NCI-H748 (cell line): ENCODE measurements at regions not wholly inside any gene's neighbourhood (a gene's known extent, or its start where the extent isn't known, plus 50 kb on each side); places are given as distances from the start of the nearest gene placed in this dataset.
A peak's percentile ranks its signal among the peaks of the same experiment; 100 is the strongest.

Experiments used
- DNase-seq: peaks from one replicate; lab custom pipeline; 2025; ENCODE audit not compliant: unreplicated experiment; lab: John Stamatoyannopoulos, UW

DNA sequence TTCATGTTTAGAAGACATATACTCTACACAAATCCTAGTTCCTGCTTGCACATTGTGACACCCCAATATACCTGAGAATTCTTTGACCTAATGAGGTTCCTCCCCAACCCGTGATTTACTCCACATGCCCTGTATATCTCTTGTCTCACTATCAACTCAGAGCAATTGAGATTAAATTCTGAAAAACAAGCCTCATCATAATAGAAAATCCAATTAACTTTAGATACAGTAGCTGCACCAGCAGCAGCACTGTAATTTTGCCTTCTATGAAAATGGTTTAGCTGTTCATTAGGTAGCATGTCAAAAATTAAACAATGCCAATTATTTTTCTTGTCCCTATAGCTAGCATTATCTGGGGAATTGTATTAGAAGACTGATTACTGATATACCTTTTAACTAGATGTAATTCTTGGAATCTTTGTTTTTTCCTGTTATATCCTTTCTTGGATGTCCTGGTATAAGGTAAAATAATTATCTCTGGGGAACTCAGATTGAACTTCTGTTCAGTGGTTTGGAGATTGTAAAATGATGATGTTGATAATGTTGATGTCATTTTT lies 218.9 kb upstream of the TANK start:
- DNase-seq = no peak

- DNase-seq = no peak
Observed at GRCh38 chr2:160942476-160943142, 217.6 kb upstream of the TANK start.

DNA sequence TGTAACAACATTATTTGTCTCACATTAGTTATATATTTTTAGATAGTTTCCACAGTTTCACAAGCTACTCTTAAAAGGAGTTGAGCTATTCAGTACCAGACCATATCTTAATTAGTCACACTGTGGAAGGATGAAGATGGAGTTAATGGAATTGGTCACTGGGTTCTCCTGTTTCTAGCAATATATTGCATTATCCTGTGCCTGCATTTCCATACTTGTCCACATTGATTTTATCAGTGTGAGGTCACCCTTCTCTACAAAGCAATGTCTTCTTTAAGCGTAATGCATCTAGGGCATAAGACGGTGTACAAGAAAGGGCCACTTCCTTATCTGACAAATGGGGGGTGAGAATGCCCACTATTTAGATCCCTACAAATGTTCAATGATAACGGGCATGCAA lies 216.8 kb upstream of the TANK start:
- no peak for DNase-seq

- DNase-seq = no peak
Observed at GRCh38 chr2:160952464-160953254, 207.6 kb upstream of the TANK start.

DNA sequence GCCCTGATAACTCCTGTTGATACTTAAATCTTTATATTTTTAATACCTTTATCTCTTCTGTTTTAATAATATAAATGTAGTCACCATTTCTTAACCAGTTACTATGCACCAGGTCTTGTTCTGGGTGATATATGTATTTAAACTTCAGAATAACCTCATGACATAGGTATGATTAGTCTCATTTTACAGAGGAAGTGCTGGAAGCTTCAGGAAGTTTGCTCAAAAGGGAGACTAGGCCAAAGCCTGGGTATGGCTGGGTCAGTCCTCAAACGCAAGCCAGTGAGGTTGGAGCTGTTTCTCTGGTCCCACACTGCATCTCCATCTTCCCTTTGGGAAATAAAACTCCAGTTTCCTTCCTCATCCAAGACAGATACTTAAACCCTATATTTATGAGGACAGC lies 204.7 kb upstream of the TANK start:
- no peak for DNase-seq

DNA sequence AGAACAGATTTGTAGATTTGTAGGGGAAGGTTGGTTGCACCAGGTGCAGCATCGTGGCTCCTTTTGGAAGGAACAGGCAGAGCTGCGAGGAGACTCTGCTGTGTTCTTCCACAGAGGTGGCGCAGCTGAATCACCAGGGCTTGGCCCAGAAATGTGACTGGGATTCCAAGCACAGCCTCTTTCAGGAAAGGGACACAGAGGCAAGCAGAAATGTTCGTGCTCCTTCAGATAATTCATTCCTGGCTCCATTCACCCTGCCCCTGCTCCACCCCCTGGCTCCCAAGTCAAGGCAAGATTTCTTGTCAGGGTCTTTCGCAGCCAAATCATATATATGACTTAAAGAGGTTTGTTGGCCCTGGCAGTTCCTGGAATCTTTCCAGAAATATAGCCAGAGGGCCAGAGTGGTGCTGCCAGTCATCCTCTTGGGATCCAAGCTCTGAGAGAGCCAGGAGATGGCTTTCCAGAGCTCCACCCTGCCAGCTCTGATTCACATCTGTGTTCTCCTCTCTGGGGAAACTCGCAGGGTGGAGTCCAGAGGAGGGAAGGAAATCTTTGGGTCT lies 203.9 kb upstream of the TANK start:
- DNase-seq = no peak

GRCh38 chr2:160963957-160964356 lies 196.3 kb upstream of the TANK start:
- no peak for DNase-seq

DNA sequence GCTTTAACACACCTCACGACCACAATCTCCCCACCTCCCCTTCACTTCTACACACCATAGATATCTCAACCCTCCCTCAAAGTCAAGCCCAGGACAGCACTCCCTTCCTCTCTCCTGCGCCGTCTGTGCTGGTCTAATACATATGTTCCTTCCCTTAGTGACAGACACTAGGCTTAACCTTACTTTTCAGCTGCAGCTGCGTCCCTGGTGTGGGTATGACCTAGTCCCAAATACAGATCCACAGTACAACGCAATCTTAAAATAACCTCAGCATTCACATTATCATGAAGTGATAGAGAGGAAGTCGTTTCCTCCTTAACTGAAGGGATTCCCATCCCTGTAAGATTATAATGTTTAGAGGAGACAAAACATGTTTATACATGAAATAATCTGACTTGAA lies 192.7 kb upstream of the TANK start:
- DNase-seq = no peak

- DNase-seq = no peak
Observed at GRCh38 chr2:160968183-160968582, 192.0 kb upstream of the TANK start.

GRCh38 chr2:160970052-160970965 lies 189.9 kb upstream of the TANK start:
- DNase-seq = peak; percentile 63

DNA sequence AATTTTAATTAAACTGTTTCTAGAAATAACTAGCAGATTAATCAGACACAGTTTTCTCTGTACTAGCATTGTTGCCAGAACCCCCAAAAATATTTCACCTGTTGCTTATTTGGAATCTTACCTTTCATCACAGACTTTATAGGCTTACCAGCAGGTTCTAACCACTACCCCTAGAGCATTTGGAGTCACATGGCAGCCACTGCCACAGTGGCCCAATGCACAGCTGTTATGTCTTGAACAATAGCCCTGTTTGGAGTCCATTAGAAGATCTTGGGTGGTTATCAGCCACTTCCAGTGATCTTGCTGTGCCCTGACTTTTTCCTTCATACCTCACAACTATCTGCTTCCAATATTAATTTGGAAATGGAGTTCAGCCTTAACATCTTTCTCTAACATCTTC lies 186.2 kb upstream of the TANK start:
- DNase-seq = no peak

DNA sequence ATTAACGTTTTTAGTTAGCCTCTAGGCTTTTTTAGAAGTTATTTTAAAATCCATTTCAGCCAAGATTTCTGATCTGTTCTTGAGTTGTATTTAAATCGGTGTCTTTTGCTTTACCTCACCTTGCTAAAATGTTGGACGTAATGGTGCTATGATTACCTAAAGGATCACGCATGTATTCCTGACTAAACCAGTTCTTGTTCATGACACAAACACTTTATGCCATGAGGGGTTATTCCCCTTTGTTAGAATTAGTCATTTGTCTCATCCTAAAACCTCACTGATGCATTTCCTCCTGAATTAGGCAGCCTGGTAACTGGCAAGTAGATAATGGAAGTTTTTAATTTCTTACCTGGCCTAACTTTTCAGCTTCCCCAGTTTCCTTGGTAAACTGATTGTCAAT lies 185.4 kb upstream of the TANK start:
- no peak for DNase-seq

DNA sequence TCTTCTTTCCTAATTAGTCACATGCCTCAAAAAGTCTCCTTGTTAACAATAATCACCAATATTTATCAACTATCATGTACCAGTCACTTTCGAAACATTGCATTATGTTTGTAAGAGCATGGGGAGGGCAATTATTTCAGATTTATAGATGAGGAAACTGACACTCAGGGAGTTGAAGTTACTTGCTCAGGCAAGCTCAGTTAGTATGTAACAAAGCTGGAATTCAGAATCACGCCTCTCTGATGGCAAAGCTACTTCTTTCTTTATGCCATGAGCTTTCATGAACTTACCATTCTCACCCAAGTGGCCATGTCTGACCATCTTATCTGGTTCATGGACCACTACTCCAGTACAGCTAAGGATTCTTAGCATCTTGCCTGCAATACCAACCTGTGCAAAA lies 183.4 kb upstream of the TANK start:
- no peak for DNase-seq

- DNase-seq = no peak
Observed at GRCh38 chr2:160977376-160977775, 182.9 kb upstream of the TANK start.

DNA sequence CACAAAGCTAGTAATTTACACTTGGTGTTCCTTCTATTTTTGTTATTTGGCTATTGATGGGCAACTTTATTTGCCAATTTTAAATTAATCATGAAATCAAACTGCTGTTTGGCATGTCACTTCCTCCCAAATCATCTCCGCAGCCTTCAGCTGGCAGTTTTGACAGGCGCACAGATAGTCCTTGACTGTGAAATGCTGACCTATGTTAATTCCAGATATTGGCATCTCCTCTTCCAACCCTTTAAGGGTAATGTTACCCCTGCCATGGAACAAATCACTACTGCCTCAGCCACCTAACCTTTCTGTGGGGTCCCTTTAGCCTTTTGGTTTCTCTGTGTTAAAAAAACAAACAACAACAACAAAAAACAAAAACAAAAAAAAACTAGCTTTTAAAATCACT lies 182.4 kb upstream of the TANK start:
- no peak for DNase-seq

DNA sequence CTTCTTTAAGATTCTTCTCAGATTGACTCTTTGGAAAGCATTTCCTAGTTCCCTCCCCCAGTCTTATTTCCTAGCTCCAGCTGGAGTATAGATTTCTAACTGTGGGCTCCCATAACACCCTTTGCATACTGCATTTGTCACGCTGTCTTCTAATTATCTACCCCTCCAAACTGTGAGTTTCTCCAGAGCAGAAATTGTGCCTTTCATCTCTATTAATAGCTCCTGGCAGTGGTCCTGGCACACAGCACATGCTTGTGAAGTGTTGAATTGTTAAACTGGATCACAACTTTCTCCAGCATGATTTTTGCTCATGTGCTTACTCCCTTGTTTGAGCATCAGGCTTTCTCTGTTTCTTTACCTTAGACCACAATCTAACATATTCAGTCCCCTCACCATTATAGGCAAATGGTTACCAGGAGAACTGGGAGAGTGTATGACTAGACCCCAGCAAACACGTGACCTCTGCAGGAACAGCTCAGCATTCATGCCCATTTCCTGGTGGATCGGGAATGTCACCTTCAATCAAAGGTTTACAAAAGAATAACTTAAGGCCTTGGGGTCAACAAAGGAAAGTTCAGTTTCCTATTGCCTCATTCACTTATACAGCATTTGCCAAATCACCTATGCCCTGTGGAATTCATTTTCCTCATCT lies 175.7 kb upstream of the TANK start:
- no peak for DNase-seq

DNA sequence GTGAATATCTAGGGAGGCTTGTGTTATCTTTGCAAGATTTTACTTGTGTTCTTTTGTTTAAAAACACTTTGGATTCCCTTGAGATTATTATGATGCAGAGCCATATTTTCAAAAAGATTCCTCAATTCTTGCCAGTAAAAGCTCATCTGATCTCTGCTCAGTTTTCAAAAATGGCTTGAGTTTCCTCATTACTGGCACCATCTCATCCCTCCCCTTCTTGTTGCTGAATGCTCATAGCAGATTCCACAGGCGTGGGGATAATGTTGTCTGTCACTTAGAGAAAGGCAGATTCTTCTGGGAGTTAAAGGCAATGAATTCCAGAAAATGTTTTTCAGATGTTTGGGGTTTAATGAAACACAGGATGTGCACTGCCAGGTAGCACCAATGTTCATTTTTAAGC lies 170.4 kb upstream of the TANK start:
- no peak for DNase-seq

- DNase-seq = no peak
Observed at GRCh38 chr2:160993654-160994061, 166.6 kb upstream of the TANK start.

- peak; percentile 78 for DNase-seq
Observed at GRCh38 chr2:160994141-160995002, 165.9 kb upstream of the TANK start.

- DNase-seq = no peak
Observed at GRCh38 chr2:160996584-160996983, 163.6 kb upstream of the TANK start.
